ENCODE measurements at regions not wholly inside any gene's neighbourhood (a gene's known extent, or its start where the extent isn't known, plus 50 kb on each side); places are given as distances from the start of the nearest gene placed in this dataset.

DNA sequence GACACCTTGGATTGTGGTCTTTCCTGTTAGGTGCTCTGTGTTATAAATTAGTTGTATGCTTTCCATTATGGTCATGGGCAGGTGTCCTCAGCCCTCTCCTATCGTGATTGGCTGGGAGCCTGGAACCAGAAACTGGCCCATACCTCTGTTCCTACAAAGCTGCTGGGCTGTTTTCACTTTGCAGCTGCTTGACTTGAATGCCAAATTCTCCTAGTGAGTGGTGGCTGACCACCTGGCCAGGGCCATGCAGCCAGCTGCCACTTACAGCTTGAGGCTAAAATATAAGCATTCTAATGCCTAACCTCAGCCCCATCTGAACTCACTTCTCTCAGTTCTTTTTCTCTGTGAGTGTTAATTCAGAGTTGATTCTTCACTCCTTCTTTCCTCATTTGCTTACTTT lies 239.3 kb upstream of the GBE1 start:
- Mint-ChIP-seq H3K36me3 (no peaks in the 10 kb centered on the region), H3K27ac (no peak overlapping the region), H3K4me1 (peaks cover 4% of the 10 kb centered on the region), H3K4me3 (no peak overlapping the region), H3K27me3 (ENCODE audit: low read depth in 3 of 3) (no peaks in the 10 kb centered on the region), H3K9me3 (peaks cover 0 to 9% (median 2%) of the 10 kb centered on the region in 7 donors)
- Histone ChIP-seq H3K79me2 (ENCODE audit: insufficient read depth, low read length) (no peaks in the 10 kb centered on the region), H3K27ac (ENCODE audit: low read depth in 1 of 2, low read length in 2 of 2) (no peak overlapping the region), H3K36me3 (replicated peaks in 1 of 2; ENCODE audit: control insufficient read depth in 1 of 2, insufficient read depth in 2 of 2, low read length in 2 of 2) (no peaks in the 10 kb centered on the region), H3K9ac (ENCODE audit: insufficient read depth, low read length, poor library complexity, severe bottlenecking) (no peak overlapping the region), H3K9me3 (replicated peaks in 1 of 2; ENCODE audit: control insufficient read depth in 1 of 2, insufficient read depth in 1 of 2, low read length in 2 of 2) (no peaks in the 10 kb centered on the region), H3K4me2 (replicated peaks; ENCODE audit: extremely low read depth, low read length, poor library complexity, severe bottlenecking) (no peak overlapping the region), H4K20me1 (ENCODE audit: insufficient read depth, low read length) (no peaks in the 10 kb centered on the region), H3K4me3 (replicated peaks in 1 of 3; ENCODE audit: low read depth in 2 of 3, low read length in 3 of 3) (no peak overlapping the region), H2AFZ (ENCODE audit: insufficient read depth, low read depth, low read length, poor library complexity, severe bottlenecking) (no peak overlapping the region), H3K4me1 (ENCODE audit: control insufficient read depth in 1 of 2, insufficient read depth in 2 of 2, low read length in 2 of 2) (no peaks in the 10 kb centered on the region), H3K27me3 (ENCODE audit: control insufficient read depth in 2 of 2, insufficient read depth in 2 of 2, low read length in 2 of 2) (no peaks in the 10 kb centered on the region)
- DNase-seq, result no peak
- TF ChIP-seq, protein P1, sequence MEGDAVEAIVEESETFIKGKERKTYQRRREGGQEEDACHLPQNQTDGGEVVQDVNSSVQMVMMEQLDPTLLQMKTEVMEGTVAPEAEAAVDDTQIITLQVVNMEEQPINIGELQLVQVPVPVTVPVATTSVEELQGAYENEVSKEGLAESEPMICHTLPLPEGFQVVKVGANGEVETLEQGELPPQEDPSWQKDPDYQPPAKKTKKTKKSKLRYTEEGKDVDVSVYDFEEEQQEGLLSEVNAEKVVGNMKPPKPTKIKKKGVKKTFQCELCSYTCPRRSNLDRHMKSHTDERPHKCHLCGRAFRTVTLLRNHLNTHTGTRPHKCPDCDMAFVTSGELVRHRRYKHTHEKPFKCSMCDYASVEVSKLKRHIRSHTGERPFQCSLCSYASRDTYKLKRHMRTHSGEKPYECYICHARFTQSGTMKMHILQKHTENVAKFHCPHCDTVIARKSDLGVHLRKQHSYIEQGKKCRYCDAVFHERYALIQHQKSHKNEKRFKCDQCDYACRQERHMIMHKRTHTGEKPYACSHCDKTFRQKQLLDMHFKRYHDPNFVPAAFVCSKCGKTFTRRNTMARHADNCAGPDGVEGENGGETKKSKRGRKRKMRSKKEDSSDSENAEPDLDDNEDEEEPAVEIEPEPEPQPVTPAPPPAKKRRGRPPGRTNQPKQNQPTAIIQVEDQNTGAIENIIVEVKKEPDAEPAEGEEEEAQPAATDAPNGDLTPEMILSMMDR (IDR thresholded peaks at IDR 0.05), result no peak
- intact Hi-C loops (cut with micrococcal nuclease), result no loop called here
- 100% methylated on average over 1 of the region's 1 CpG for WGBS (ENCODE audit: insufficient coverage)

DNA sequence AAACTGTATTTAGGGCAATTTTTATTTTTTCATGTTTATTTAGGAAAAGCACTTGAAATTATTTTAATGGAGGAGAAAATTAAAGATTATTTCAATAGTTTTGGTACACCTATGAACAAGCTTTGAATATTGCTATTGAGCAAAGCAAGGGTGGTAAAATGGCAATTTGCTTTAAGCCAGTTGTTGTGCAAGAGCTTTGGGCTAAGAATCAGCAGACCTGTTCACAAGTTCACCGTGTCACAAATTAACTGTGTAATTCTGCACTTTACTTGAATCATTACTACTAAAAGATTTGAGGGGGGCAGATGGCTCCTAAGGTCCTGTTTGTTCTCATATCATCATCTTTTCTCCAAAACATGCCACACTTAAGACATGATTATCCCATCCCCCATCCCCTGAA lies 238.9 kb upstream of the GBE1 start:
- Histone ChIP-seq H3K9ac (ENCODE audit: insufficient read depth, low read length, poor library complexity, severe bottlenecking) (no peak overlapping the region), H3K4me3 (replicated peaks in 1 of 3; ENCODE audit: low read depth in 2 of 3, low read length in 3 of 3) (no peak overlapping the region), H3K4me1 (ENCODE audit: control insufficient read depth in 1 of 2, insufficient read depth in 2 of 2, low read length in 2 of 2) (no peaks in the 10 kb centered on the region), H3K4me2 (replicated peaks; ENCODE audit: extremely low read depth, low read length, poor library complexity, severe bottlenecking) (no peak overlapping the region), H3K27ac (ENCODE audit: low read depth in 1 of 2, low read length in 2 of 2) (no peak overlapping the region), H2AFZ (ENCODE audit: insufficient read depth, low read depth, low read length, poor library complexity, severe bottlenecking) (no peak overlapping the region), H4K20me1 (ENCODE audit: insufficient read depth, low read length) (no peaks in the 10 kb centered on the region), H3K36me3 (replicated peaks in 1 of 2; ENCODE audit: control insufficient read depth in 1 of 2, insufficient read depth in 2 of 2, low read length in 2 of 2) (no peaks in the 10 kb centered on the region), H3K27me3 (ENCODE audit: control insufficient read depth in 2 of 2, insufficient read depth in 2 of 2, low read length in 2 of 2) (no peaks in the 10 kb centered on the region), H3K79me2 (ENCODE audit: insufficient read depth, low read length) (no peaks in the 10 kb centered on the region), H3K9me3 (replicated peaks in 1 of 2; ENCODE audit: control insufficient read depth in 1 of 2, insufficient read depth in 1 of 2, low read length in 2 of 2) (no peaks in the 10 kb centered on the region)
- H3K36me3 Mint-ChIP-seq, result no peaks in the 10 kb centered on the region
- peaks cover 4% of the 10 kb centered on the region for H3K4me1 Mint-ChIP-seq
- H3K27ac Mint-ChIP-seq, result no peak overlapping the region
- H3K4me3 Mint-ChIP-seq, result no peak overlapping the region
- intact Hi-C loops (cut with micrococcal nuclease), result no loop called here
- no CpG with 5 or more reads among the region's 1 CpG for WGBS (ENCODE audit: insufficient coverage)
- peaks cover 0 to 9% (median 3%) of the 10 kb centered on the region in 7 donors for H3K9me3 Mint-ChIP-seq
- TF ChIP-seq, protein P1 (IDR thresholded peaks at IDR 0.05), result no peak
- DNase-seq, result no peak
- no peaks in the 10 kb centered on the region for H3K27me3 Mint-ChIP-seq (ENCODE audit: low read depth in 3 of 3)

All from CD14-positive monocyte (primary cell).